Fibroblast of the conjunctiva (primary cell): ENCODE measurements at regions not wholly inside any gene's neighbourhood (a gene's known extent, or its start where the extent isn't known, plus 50 kb on each side); places are given as distances from the start of the nearest gene placed in this dataset.

ENCODE experiments used
- DNase-seq: peaks from one replicate; pipeline ENCODE4 v3.0.0-alpha.2; 2010; ENCODE audit warnings: low read depth

DNA sequence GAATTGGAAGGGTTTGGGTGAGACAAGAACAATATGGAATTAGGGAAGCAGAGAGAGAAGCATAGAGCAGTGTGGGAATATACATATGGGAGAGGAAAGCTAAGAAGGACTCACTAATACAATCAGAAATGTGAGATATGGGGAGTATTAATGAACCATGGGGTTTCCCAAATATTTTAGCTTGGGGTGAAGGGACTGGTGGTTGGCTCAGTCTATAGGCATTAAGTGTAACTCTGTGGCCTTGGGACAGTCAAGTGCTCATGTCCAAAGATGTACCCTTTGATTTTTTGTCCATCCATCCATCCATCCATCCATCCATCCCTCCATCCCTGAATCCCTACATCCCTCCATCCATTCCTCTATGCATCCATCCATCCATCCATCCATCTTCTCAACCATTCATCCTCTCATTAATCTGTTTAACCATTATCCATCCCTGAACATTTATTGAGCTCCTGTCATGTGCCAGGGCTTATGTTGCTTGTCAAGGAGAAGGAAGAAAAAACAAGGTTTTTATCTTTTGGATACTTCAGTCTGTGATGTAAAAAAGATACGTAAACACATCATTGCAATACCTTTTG is 263.4 kb upstream of the CHD6 start:
- no peak for DNase-seq

DNA sequence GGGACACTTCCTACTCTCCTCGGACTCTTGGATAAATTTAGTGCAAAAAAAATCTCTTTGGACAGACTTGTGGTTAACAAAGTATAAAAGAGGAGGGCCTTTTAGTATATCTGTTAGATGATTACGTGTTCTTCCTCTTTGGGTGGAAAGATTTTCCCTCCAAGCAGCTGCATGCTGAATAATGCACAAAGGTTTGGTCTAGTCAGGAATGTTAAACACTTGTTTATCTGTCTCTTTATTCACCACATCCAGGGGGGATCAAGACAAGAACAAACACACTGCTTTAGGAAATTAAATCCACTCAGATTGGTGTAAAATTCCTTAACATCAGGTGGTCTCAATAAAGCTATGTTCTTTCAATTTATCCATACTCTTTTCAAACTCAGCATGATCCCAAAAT is 260.9 kb upstream of the CHD6 start:
- no peak for DNase-seq

DNA sequence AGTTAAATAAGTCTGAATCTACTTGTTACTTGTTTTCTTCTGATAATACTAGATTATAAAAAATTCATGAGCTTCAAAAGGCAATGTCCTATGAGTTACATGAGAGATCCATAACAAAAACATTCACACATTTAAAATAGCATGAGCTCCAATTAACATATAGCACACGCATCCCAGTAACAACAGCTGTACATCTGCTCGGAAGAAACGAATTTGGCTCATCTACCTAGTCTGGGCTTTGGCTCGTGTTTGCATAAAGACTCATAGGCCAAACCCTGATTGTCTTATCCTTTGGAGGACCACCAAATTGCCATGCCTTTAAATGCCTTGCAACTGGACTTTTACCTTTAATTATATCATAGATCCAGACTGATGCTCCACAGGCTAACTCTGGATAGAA is 259.7 kb upstream of the CHD6 start:
- no peak for DNase-seq

DNA sequence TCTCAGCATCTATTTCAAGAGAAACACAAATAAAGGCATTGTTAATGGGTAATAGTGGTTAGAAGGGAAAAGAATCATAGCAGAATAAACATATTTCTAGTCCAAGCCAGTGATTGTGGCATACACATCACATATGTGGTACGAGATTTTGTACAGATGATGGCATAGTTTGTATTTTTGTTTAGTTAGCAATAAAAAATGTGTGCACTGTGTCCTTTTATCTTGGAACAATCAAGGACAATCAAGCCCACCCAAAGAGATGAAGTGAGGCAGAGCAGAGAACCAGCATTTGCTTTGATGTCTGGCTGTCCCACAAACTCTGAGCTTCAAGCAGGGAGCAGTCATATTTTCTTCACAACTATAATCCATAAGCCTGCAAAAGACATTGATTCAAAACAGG is 256.5 kb upstream of the CHD6 start:
- DNase-seq, result no peak

DNA sequence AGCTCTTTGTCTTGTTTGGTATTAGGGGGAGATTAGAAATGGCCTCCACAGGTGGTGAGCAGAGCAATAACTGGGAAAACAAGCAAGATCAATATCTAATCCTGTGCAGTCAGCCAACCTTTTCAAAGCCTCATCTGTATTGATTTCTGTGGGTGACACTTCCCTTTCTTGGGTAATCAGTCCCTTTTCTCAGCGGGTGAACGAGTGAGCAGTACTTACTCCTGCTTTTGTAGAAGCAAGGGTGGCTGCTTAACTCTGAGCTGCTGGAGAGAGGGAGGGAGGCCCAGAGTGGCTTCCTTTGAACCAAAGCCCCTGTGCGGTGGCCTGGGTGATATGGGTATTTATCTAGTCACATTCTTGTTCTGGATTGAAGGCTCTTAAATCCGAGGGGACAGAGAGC is 254.8 kb upstream of the CHD6 start:
- DNase-seq, result no peak

DNA sequence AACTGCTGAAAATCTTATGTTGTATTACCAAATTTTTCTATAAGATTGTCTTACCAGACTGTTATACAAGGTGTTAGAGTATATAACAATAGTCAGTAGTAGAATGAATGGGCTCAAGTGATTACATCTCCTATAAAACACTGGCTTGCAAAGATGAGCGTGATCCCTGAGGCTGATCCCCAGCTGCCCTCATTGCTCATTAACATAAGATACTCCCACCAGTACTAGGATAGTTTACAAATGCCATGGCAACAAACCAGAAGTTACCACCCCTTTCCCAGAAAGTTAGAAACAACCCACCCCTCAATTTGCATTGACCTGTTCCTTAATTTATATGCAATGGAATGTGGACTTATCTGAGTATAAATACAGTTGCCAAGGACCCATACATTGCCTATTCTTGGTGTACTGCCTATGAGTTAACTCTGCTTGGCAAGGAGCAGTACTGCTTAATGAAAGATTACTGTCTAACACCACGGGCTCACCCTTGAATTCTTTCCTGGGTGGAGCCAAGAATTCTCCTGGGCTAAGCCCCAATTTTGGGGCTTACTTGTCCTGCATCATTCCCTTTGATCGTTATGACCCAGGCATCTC is 252.8 kb upstream of the CHD6 start:
- no peak for DNase-seq

DNA sequence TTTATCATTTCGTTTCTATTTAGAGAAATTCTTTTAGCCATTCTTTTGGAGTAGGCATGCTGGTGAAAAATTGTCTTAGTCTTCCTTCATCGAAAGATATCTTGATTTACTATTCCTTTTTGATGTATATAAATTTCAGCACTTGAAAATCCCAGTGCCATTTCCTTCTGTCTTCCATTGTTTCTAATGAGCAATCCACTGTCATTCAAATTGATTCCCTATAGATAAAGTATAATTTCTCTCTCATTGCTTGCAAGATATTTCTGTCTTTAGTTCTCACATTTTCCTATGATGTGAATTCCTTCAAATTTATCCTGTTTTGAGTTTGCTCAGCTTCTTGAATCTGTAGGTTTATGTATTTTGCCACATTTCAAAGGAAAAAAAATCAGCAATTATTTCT is 251.1 kb upstream of the CHD6 start:
- no peak for DNase-seq

DNA sequence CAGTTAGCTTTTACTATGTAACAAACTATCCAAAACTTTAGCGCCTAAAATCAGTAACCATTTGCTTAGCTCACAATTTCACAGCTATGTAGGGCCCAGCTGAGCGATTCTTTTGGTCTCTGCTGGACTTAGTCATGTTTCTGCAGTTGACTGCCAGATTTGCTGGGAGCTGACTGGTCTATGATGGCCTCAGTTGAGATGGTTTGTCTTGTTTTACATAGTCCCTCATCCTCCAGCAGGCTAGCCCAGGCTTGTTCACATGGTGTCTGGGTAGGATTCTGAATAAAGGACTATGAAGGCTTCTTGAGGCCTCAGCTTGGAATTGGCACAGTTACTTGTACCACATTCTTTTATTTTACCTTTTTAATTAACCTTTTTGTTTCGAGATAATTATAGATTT is 247.8 kb upstream of the CHD6 start:
- no peak for DNase-seq

DNA sequence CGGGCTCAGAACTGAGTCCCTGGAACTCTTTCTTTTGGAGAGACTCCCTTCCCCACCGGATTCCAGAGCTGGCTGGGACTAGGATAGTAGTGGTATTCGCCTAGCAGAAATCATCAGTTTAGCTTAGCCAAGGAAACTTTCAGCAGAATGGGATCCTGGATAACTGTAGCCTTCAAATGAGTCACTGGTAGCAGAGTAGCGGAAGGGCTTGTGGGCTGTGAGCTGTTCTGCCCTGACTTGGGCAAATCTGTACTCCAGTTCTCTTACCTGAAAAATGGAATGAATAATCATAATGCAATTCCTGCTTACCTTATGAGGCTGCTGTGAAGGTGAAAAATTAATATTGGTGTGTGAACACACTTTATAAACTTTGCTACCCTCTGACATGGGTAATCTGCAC is 244.3 kb upstream of the CHD6 start:
- DNase-seq, result no peak

DNA sequence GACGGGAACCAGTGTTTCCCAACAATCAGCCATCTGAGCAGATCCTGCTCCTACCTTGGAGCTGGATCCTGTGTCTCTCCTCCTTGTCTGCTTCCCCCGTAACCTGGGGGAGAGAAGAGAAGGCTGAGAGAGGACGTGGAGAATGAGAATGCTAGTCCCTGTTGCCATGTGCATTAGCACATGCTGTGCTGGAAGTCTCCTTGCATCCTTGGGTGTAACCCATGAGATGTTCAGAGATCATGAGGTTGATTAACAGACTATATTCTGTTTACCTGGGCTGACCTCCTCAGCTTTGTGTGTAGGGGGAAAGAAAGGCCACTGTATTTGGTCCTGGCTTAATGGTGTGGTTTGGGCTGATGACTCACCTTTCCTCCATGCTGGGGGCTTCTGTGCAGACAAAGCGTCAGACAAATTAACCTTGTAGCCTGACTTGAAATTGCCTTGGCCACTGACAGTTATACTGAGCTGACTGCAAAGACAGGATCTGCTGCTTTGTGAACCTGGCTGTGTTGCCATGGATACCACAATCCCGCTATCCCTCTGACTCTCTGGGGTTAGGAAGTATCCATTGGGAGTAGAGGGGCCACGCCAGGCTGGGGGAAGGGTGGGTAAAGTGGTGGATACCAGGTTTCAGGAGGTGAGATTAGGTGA is 243.7 kb upstream of the CHD6 start:
- no peak for DNase-seq

DNA sequence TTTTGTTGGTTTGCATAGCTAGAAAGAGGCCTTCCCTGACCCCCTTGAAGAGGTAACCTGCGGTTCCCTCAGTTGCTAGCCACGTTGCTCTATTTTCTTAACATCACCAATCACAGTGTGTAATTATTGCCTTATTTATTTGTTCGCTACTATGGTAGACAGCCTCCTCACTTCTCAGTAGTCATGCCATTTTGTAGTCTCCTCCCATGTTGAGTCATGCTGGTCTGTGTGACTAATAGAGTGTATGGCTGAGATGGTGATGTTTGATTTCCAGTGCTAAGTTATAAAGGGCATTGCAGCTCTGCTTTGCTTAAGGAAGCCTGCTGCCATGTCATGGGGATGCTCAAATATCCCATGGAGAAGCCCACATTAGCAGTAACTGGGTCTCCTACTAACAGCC is 236.6 kb upstream of the CHD6 start:
- no peak for DNase-seq

DNA sequence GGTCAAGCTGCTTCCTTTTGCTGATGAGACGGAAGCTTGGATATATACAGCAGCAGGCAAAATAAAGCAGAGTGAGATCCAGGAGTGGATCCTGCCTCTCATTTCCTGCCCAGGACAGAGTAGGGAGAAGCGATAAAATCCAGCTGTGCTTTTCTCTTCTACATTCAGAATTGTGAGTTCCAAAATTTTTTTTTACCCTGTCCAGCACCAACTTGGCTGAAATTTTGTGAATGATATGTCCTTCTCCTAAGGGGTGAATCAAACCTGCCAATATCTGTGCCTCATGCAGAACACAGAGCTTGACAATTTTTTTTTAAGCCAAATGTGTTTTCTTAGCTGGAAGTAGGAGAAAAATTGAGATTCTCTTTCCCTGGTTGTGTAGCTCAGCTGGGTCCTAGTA is 235.6 kb upstream of the CHD6 start:
- DNase-seq, result no peak

DNA sequence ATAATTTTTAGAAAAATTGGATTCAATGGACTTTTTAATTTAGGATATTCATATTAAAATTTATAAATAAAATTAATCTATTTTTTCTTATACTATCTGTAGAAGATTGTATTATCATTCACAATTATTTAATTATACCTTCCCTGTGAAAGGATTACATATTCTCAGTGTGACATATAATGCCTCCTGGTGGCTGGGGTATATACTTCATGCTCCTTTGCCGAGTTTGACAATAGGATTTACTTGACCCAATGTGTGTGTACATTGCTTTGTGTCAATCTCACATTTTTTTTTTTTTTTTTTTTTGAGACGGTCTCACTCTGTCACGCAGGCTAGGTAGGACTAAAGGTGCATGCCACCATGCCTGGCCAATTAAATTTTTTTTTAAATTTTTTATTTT is 230.0 kb upstream of the CHD6 start:
- no peak for DNase-seq

DNA sequence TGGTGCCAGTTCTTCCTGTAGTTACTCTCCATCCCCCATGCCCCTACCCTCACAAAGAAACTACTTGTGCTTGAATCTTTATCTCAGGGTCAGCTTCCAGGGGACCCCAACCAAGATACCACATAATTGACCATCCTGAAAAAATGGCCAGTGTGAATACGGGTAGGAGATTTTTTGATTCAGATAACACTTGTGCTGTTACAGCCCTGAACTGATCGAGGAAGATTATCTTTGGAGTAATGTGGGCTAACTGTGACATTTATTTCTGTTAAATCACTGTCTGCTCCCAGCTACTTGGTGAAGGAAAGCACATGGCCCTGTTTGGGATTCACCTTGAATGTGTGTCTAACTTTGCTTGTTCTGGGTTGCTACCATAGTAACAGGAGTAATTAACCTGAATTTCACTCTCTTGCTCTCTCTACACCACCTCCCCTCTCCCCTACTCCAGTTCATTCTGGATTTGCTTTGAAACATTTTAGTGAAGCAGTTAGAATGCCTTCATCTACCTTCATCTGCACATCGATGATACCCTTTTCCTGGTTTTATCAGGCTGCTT is 219.6 kb upstream of the CHD6 start:
- DNase-seq, result no peak

DNA sequence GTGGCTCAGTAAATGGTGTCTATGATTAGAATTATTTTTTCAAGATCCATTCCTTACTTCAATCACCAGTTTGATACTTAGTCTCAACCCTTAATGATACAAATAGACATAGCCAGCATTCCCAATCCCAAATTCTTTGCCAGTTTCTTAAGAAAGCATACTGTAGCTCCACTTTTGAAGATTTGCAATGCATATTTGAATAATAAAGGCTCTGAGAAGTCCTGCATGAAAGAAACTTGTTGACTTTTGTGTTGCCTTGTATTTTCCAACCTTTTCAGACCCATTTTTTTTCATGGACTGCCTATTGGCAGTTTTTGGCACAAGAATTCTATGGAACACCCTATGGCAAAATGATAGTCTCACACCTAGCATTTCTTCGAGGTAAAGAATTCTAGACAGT is 215.6 kb upstream of the CHD6 start:
- DNase-seq, result no peak

DNA sequence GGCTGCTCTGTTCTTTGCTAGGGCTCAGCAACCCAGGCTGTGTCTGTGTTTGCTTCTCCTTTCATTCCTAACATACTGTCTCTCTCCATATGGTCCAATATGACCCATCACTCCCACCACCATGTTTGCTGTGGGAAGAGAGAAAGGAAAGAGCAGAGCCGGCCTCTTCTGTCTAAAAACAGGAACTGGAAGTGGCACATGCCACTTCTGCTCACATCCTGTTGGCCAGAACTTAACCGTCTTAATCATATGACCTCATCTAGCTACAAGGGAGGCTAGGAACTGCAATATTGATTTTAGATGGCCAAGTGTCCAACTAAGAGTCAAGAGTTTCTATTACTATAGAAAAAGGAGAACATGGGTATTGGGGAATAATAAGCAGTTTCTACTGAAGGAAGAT is 212.5 kb upstream of the CHD6 start:
- no peak for DNase-seq

DNA sequence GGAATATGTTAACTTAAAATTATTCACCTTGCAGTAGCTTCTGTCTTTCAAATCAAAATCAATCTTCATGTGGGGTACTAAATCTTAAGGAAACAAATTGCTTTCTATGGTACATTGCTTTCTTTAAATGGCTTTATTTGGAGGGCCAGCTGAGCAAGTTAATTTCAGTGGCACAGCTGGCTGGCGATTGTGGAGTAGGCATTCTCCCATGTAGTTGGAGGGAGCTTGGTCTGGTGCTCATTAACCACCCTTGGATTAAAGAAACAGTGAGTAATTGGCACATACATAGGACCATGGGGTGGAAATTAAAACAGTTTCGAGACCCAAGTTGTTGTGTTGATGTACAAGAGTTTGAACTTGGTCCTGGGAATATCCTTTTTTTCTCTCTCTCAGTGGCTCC is 201.3 kb upstream of the CHD6 start:
- DNase-seq, result no peak

DNA sequence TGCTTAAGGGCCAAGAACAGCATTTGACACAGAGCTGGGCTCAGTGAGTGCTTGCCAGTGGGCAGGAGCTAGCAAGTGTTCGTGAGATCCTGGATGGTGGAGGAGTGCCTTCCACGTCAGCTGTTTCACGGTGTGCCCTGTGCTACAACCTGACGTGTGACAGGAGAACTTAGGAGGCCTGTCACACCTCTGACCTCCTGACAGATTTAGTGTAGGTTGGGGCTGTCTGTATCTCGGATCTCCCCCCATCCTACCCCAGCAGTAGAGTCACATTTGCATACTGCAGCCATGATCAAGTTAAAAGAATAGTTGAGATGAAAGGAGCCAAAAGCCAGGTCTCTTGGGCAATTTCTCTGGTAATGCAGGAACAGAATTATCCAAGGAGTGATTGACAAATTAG is 200.8 kb upstream of the CHD6 start:
- DNase-seq, result no peak

DNA sequence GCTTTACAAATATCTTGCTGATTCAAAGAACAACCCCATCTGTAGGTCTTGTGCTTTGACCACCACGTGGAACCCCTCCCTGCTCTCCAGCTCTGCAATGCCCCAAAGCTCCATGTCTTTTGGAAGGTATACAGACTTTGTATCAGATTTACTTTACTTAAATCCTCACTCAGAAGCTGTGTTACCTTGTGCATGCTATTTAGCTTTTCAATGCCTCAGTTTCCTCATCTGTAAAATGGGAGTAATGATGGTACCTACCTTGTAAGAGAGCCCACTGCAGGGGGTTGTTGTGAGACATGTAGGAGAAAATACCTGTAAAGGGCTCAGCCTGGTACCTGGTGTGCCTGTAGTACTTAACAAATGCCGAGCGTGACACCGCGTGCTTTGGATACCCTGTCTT is 200.2 kb upstream of the CHD6 start:
- no peak for DNase-seq

DNA sequence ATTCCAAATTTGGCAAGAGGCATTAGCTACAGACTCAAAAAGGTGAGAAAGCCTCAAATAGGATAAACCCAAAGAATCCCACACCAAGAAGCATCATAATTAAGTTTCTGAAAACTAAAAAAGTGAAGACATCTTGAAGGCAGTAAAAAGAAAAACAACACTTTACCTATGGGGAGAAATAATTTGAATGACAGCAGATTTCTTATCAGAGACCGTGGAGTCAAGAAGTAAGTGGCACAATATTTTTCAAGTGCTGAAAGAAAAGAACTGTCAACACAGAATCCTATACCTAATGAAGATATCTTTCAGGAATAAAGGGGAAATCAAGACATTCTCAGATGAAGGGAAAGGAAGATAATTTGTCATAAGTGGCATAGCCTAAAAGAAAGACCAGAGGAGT is 193.3 kb upstream of the CHD6 start:
- DNase-seq, result no peak

DNA sequence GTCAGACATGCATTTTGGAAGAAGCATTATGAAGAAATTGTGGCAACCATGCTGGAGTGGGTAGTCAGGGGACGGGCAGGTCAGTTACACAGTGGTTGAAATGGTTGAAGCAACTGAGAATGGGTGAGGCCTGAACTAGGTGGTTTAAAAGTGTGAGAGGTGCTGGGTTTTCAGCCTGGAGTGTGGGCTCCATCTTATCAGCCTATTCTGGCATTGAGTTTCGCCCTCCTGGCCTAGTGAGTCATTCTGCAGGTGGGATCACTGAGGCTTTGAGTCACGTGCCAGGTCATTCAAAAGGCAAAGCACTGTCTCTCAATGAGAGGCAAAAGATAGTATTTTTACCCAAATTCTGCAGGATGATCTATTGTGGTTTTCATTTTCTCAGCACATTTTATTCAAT is 181.9 kb upstream of the CHD6 start:
- DNase-seq, result no peak

DNA sequence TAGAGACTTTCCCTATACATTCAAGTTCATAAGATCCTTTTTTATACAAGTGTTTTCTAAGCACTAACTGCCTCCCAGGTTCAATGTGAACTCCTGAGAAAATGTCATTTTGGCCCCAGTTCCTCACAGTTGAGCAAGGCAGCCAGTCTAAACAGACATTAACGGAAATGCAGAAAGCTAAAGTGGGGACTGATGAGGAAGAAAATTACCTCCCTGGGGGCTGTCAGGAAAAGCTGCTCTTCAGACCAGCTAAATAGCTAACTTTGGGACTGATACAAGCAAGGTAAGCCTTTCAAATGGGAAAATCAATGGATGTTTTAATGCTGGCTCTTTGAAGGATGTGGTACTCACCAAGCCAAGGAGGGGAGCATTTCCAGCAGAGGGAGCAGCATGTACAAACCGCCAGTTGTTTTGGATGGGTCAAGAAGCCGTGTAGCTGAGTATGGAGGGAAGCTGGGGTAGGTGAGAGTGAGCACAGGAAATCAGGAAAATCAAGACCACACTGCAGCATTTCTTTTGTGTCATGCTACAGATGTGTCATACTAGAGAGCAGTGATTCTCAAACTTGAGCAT is 180.8 kb upstream of the CHD6 start:
- DNase-seq, result no peak

DNA sequence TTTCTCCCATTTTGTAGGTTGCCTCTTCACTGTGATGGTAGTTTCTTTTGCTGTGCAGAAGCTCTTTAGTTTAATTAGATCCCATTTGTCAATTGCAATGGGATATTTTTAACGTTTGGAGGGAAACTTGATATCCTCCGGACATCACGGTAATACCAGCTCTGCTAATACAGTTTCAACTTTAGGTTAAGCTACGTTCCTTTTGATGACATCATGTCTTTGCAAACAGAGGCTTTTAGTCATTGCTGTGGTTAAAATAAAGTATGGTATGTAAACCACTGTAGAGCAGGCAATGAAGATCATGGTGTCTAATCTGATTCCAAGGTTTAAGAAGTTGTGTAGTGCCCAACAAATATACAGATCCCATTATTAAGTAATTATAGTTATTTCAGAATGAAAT is 168.0 kb upstream of the CHD6 start:
- no peak for DNase-seq
